ENCODE measurements at regions not wholly inside any gene's neighbourhood (a gene's known extent, or its start where the extent isn't known, plus 50 kb on each side); places are given as distances from the start of the nearest gene placed in this dataset.

GRCh38 chr6:22087960-22088706, 208.7 kb downstream of the PRL start:
- H3K27ac ChIP-seq (ENCODE audit: low read depth, low read length, poor library complexity, severe bottlenecking) = peak overlapping the region; percentile 47

GRCh38 chr6:22091424-22091948, 205.3 kb downstream of the PRL start:
- H3F3A ChIP-seq (ENCODE audit: insufficient read depth, low read length) = no peaks in the 10 kb centered on the region
- H3K4me2 ChIP-seq (ENCODE audit: low read length) = no peak overlapping the region
- no peak overlapping the region for H3K27ac ChIP-seq (ENCODE audit: low read depth, low read length, poor library complexity, severe bottlenecking)
- H3K9me3 ChIP-seq (ENCODE audit: low read length) = no peaks in the 10 kb centered on the region
- no peak overlapping the region for H3K4me3 ChIP-seq (ENCODE audit: low read depth, low read length, poor library complexity, severe bottlenecking)
- no peaks in the 10 kb centered on the region for H3K36me3 ChIP-seq (ENCODE audit: insufficient read depth, low read length)
- no peaks in the 10 kb centered on the region for H3K79me2 ChIP-seq (ENCODE audit: insufficient read depth, low read length)
- no peaks in the 10 kb centered on the region for H3K27me3 ChIP-seq (ENCODE audit: insufficient read depth, low read length)
- H4K20me1 ChIP-seq (ENCODE audit: insufficient read depth, low read length) = no peaks in the 10 kb centered on the region
- no peak for TF ChIP-seq EZH2 (IDR thresholded peaks at IDR 0.05; ENCODE audit: borderline replicate concordance, low read length)
- no peak for TF ChIP-seq CTCF (IDR thresholded peaks at IDR 0.05; ENCODE audit: low read length)
- H3K9ac ChIP-seq (ENCODE audit: low read length) = no peak overlapping the region
- no peak overlapping the region for H2AFZ ChIP-seq (ENCODE audit: low read length)
- H3K4me1 ChIP-seq (ENCODE audit: insufficient read depth, low read length, severe bottlenecking) = peaks cover 18% of the 10 kb centered on the region
- H3K9me2 ChIP-seq (ENCODE audit: low read depth, low read length) = no peaks in the 10 kb centered on the region

More at GRCh38 chr6:22087960-22088706, 208.7 kb downstream of the PRL start:
- Histone ChIP-seq H3K9me2 (ENCODE audit: low read depth, low read length) (no peaks in the 10 kb centered on the region), H3K27me3 (ENCODE audit: insufficient read depth, low read length) (no peaks in the 10 kb centered on the region), H3K79me2 (ENCODE audit: insufficient read depth, low read length) (no peaks in the 10 kb centered on the region), H3K36me3 (ENCODE audit: insufficient read depth, low read length) (no peaks in the 10 kb centered on the region), H3K4me1 (ENCODE audit: insufficient read depth, low read length, severe bottlenecking) (peaks cover 12% of the 10 kb centered on the region), H3K4me2 (ENCODE audit: low read length) (peak overlapping the region; percentile 35; the same call in 1 of the 2 replicates), H2AFZ (ENCODE audit: low read length) (no peak overlapping the region; the same call in 1 of the 2 replicates), H3K4me3 (ENCODE audit: low read depth, low read length, poor library complexity, severe bottlenecking) (no peak overlapping the region), H3K9ac (ENCODE audit: low read length) (no peak overlapping the region), H4K20me1 (ENCODE audit: insufficient read depth, low read length) (no peaks in the 10 kb centered on the region), H3K9me3 (ENCODE audit: low read length) (0 out of 2 replicates have a peak, but pooled peaks cover 3% of the 10 kb centered on the region), H3F3A (ENCODE audit: insufficient read depth, low read length) (no peaks in the 10 kb centered on the region)
- TF ChIP-seq CTCF (IDR thresholded peaks at IDR 0.05; ENCODE audit: low read length) = no peak
- TF ChIP-seq EZH2 (IDR thresholded peaks at IDR 0.05; ENCODE audit: borderline replicate concordance, low read length) = no peak

GRCh38 chr6:22095836-22096235, 201.0 kb downstream of the PRL start:
- Histone ChIP-seq H3K9me2 (ENCODE audit: low read depth, low read length) (no peaks in the 10 kb centered on the region), H3K27me3 (ENCODE audit: insufficient read depth, low read length) (no peaks in the 10 kb centered on the region), H3K27ac (ENCODE audit: low read depth, low read length, poor library complexity, severe bottlenecking) (no peak overlapping the region), H2AFZ (ENCODE audit: low read length) (no peak overlapping the region), H4K20me1 (ENCODE audit: insufficient read depth, low read length) (no peaks in the 10 kb centered on the region), H3K4me2 (ENCODE audit: low read length) (no peak overlapping the region), H3K9ac (ENCODE audit: low read length) (no peak overlapping the region), H3K4me1 (ENCODE audit: insufficient read depth, low read length, severe bottlenecking) (peaks cover 14% of the 10 kb centered on the region), H3F3A (ENCODE audit: insufficient read depth, low read length) (no peaks in the 10 kb centered on the region), H3K36me3 (ENCODE audit: insufficient read depth, low read length) (no peaks in the 10 kb centered on the region), H3K4me3 (ENCODE audit: low read depth, low read length, poor library complexity, severe bottlenecking) (no peak overlapping the region), H3K79me2 (ENCODE audit: insufficient read depth, low read length) (no peaks in the 10 kb centered on the region), H3K9me3 (ENCODE audit: low read length) (no peaks in the 10 kb centered on the region)
- no peak for TF ChIP-seq EZH2 (IDR thresholded peaks at IDR 0.05; ENCODE audit: borderline replicate concordance, low read length)

All from OCI-LY1 (cell line).